H1 (cell line): ENCODE measurements at regions not wholly inside any gene's neighbourhood (a gene's known extent, or its start where the extent isn't known, plus 50 kb on each side); places are given as distances from the start of the nearest gene placed in this dataset.
A peak's percentile ranks its signal among the peaks of the same experiment; 100 is the strongest.

ENCODE experiments used
- CTCF ChIA-PET: fragments of 300-600 bp; sonication (Branson Sonifier 250); formaldehyde crosslinking; loops from one replicate; lab custom pipeline; 2021; ENCODE audit not compliant: partially characterized antibody; lab: Charles Lee
- POLR2A ChIA-PET: fragments of 300-600 bp; sonication (Branson Sonifier 250); formaldehyde crosslinking; loops from one replicate; lab custom pipeline; 2021; ENCODE audit warnings: inconsistent platforms; ENCODE audit not compliant: partially characterized antibody; lab: Charles Lee
- DNase-seq, 2 experiments: peaks; one replicate each; pipeline versions ENCODE4 v3.0.0 to v3.0.0-alpha.2; 2010 to 2022; ENCODE audit warnings: low spot score in 2 of 2, low read depth in 1 of 2, mixed read lengths in 1 of 2
- FAIRE-seq: peaks from 2 replicates; lab custom pipeline; 2011; peaks lifted over from hg19 to GRCh38; lab: Jason Lieb, UNC
- H2AFZ ChIP-seq: 2 replicates; pipeline ENCODE4 v1.8.1; 2012; ENCODE audit warnings: low read length, inconsistent platforms
- H2AK5ac ChIP-seq: 2 replicates; pipeline ENCODE4 v1.6.1; 2013; ENCODE audit warnings: low read depth, low read length
- H2BK120ac ChIP-seq: replicated peaks from 2 replicates; pipeline ENCODE3; 2013; ENCODE audit warnings: low read depth, low read length, inconsistent platforms
- H2BK12ac ChIP-seq: 2 replicates; pipeline ENCODE4 v1.6.1; 2013; ENCODE audit warnings: low read depth, low read length
- H2BK15ac ChIP-seq: 2 replicates; pipeline ENCODE4 v1.6.1; 2013; ENCODE audit warnings: low read length
- H2BK20ac ChIP-seq: 2 replicates; pipeline ENCODE4 v1.6.1; 2013; ENCODE audit warnings: low read length
- H2BK5ac ChIP-seq: 2 replicates; pipeline ENCODE4 v1.6.1; 2013; ENCODE audit warnings: low read depth, low read length
- H3K14ac ChIP-seq: 2 replicates; pipeline ENCODE4 v1.6.1; 2013; ENCODE audit warnings: inconsistent platforms; ENCODE audit not compliant: insufficient read length
- H3K18ac ChIP-seq: 2 replicates; pipeline ENCODE4 v1.6.1; 2013; ENCODE audit warnings: low read length; ENCODE audit errors: extremely low read depth
- H3K23ac ChIP-seq: 2 replicates; pipeline ENCODE4 v1.6.1; 2013; ENCODE audit warnings: inconsistent platforms; ENCODE audit not compliant: insufficient read length
- H3K23me2 ChIP-seq: 2 replicates; pipeline ENCODE4 v1.6.1; 2013; ENCODE audit warnings: low read depth, low read length
- H3K27ac ChIP-seq: 2 replicates; pipeline ENCODE4 v1.6.1; 2011; ENCODE audit warnings: low read depth, low read length, inconsistent platforms
- H3K27me3 ChIP-seq, 4 experiments: replicated peaks in 1 of 4; 1 replicate in 1 of 4; 2 replicates in 3 of 4; pipeline versions ENCODE4 v1.6.1 to v1.8.1; 2011 to 2013; ENCODE audit warnings: low read length in 3 of 4, mild to moderate bottlenecking in 3 of 4, inconsistent platforms in 2 of 4, mixed read lengths in 2 of 4, moderate library complexity in 1 of 4; ENCODE audit not compliant: control insufficient read depth in 3 of 4, insufficient read depth in 3 of 4; ENCODE audit errors: extremely low read depth in 1 of 4
- H3K36me3 ChIP-seq, 4 experiments: 2 replicates each; pipeline versions ENCODE4 v1.6.1 to v1.8.1; 2011 to 2013; ENCODE audit warnings: mild to moderate bottlenecking in 4 of 4, low read length in 3 of 4, moderate library complexity in 2 of 4, control low read depth in 1 of 4, inconsistent platforms in 1 of 4; ENCODE audit not compliant: insufficient read depth in 4 of 4, control insufficient read depth in 2 of 4
- H3K4ac ChIP-seq: replicated peaks from 2 replicates; pipeline ENCODE3; 2013; ENCODE audit warnings: low read length, low read depth, mixed read lengths, inconsistent platforms; ENCODE audit not compliant: insufficient read length
- H3K4me1 ChIP-seq, 4 experiments: replicated peaks in 1 of 4; 1 replicate in 1 of 4; 2 replicates in 3 of 4; pipeline versions ENCODE4 v1.6.1 to v1.8.1; 2011 to 2013; ENCODE audit warnings: low read length in 3 of 4, inconsistent platforms in 2 of 4, mixed read lengths in 1 of 4; ENCODE audit not compliant: insufficient read depth in 4 of 4, control insufficient read depth in 3 of 4
- H3K4me2 ChIP-seq, 2 experiments: 2 replicates each; pipeline versions ENCODE4 v1.6.1 to v1.8.1; 2011 to 2013; ENCODE audit warnings: low read depth in 2 of 2, low read length in 2 of 2, control low read depth in 1 of 2, inconsistent platforms in 1 of 2, mild to moderate bottlenecking in 1 of 2; ENCODE audit not compliant: insufficient read depth in 1 of 2
- H3K4me3 ChIP-seq, 4 experiments: fragments of 200-600, 300-600 bp in 1 of 4; sonication (generic), shearing (Covaris generic), sonication (Bioruptor Twin) in 1 of 4; 2 replicates each; pipeline versions ENCODE4 v1.5.1 to v1.8.1; 2011 to 2016; ENCODE audit warnings: low read length in 4 of 4, low read depth in 3 of 4, control low read depth in 2 of 4, inconsistent platforms in 2 of 4, mild to moderate bottlenecking in 2 of 4, mixed read lengths in 1 of 4, moderate library complexity in 1 of 4; ENCODE audit not compliant: insufficient read depth in 2 of 4; ENCODE audit errors: extremely low read depth in 1 of 4
- H3K56ac ChIP-seq: replicated peaks from 2 replicates; pipeline ENCODE3; 2013; ENCODE audit warnings: low read depth, mild to moderate bottlenecking, mixed read lengths, low read length, inconsistent platforms; ENCODE audit not compliant: insufficient read length
- H3K79me1 ChIP-seq: 2 replicates; pipeline ENCODE4 v1.6.1; 2013; ENCODE audit warnings: low read depth, low read length, control low read depth
- H3K79me2 ChIP-seq, 2 experiments: 2 replicates each; pipeline versions ENCODE4 v1.6.1 to v1.8.1; 2012 to 2013; ENCODE audit warnings: low read length in 2 of 2, mild to moderate bottlenecking in 2 of 2, inconsistent platforms in 1 of 2; ENCODE audit not compliant: insufficient read depth in 2 of 2, control insufficient read depth in 1 of 2
- H3K9ac ChIP-seq, 4 experiments: replicated peaks in 1 of 4; 1 replicate in 1 of 4; 2 replicates in 3 of 4; pipeline versions ENCODE4 v1.6.1 to v1.8.1; 2011 to 2013; ENCODE audit warnings: low read depth in 3 of 4, low read length in 3 of 4, control low read depth in 2 of 4, mild to moderate bottlenecking in 2 of 4, moderate library complexity in 2 of 4, inconsistent platforms in 1 of 4; ENCODE audit errors: extremely low read depth in 1 of 4
- H3K9me3 ChIP-seq, 2 experiments: 2 replicates each; pipeline versions ENCODE4 v1.6.1 to v1.8.1; 2012 to 2013; ENCODE audit warnings: mild to moderate bottlenecking in 2 of 2, moderate library complexity in 2 of 2, control low read depth in 1 of 2, inconsistent platforms in 1 of 2, low read depth in 1 of 2, low read length in 1 of 2, mixed read lengths in 1 of 2; ENCODE audit not compliant: insufficient read depth in 2 of 2
- H4K20me1 ChIP-seq, 2 experiments: replicated peaks in 1 of 2; 2 replicates each; pipeline versions ENCODE3 to v1.8.1; 2011 to 2013; ENCODE audit warnings: inconsistent platforms in 2 of 2, low read length in 2 of 2, mild to moderate bottlenecking in 1 of 2; ENCODE audit not compliant: insufficient read depth in 2 of 2, control insufficient read depth in 1 of 2
- H4K5ac ChIP-seq: 2 replicates; pipeline ENCODE4 v1.6.1; 2013; ENCODE audit warnings: low read length, low read depth, mixed read lengths, inconsistent platforms; ENCODE audit not compliant: insufficient read length
- H4K8ac ChIP-seq: 2 replicates; pipeline ENCODE4 v1.8.0; 2013; ENCODE audit warnings: mild to moderate bottlenecking, moderate library complexity, low read length, inconsistent platforms; ENCODE audit not compliant: insufficient read depth; ENCODE audit errors: extremely low read depth
- H4K91ac ChIP-seq: replicated peaks from 2 replicates; pipeline ENCODE3; 2013; ENCODE audit warnings: low read length, mixed read lengths, inconsistent platforms; ENCODE audit not compliant: insufficient read length
- EP300 ChIP-seq, 2 experiments: IDR thresholded peaks; 1 replicate in 1 of 2; 2 replicates in 1 of 2; pipeline ENCODE4 v1.6.1; 2011 to 2012; ENCODE audit warnings: low read depth in 2 of 2, low read length in 2 of 2, mild to moderate bottlenecking in 2 of 2, borderline replicate concordance in 1 of 2, inconsistent platforms in 1 of 2, moderate library complexity in 1 of 2
- JUN ChIP-seq: IDR thresholded peaks from 2 replicates; pipeline ENCODE4 v1.6.1; 2011; ENCODE audit warnings: low read depth, mild to moderate bottlenecking, improper control_type of control experiment, low read length
- RNF2 ChIP-seq: fragments of 200-900, 300-1000 bp; sonication (generic); IDR thresholded peaks from 2 replicates; pipeline ENCODE4 v1.7.1; 2016; ENCODE audit warnings: borderline replicate concordance, low read depth, mild to moderate bottlenecking, antibody characterized with exemption, low read length; ENCODE audit not compliant: poor library complexity, severe bottlenecking; ENCODE audit errors: missing control alignments
- SP1 ChIP-seq: IDR thresholded peaks from 2 replicates; pipeline ENCODE4 v1.6.1; 2011; ENCODE audit warnings: low read depth, low read length
- SUZ12 ChIP-seq: fragments of 200-600 bp; sonication (generic); IDR thresholded peaks from 2 replicates; pipeline ENCODE4 v1.6.1; 2012; ENCODE audit warnings: mild to moderate bottlenecking, inconsistent platforms, low read length, moderate library complexity, mixed read lengths
- TEAD4 ChIP-seq: IDR thresholded peaks from 2 replicates; pipeline ENCODE4 v1.6.1; 2012; ENCODE audit warnings: low read depth, low read length, inconsistent platforms, mixed read lengths
- WGBS, 2 experiments: shearing (Covaris generic) in 1 of 2; methylation state at CpG; one replicate each; pipeline versions ENCODE4 v1.1.6 to v1.1.7; 2013 to 2015; ENCODE audit warnings: low lambda C conversion rate in 2 of 2, mixed read lengths in 2 of 2, inconsistent platforms in 1 of 2, low coverage in 1 of 2, missing lambda C conversion rate in 1 of 2; ENCODE audit not compliant: insufficient replicate concordance in 2 of 2, insufficient coverage in 1 of 2, insufficient read length in 1 of 2; ENCODE audit errors: extremely low coverage in 1 of 2, missing lambda C conversion rate in 1 of 2; 5-methylcytosine and 5-hydroxymethylcytosine counted together

DNA sequence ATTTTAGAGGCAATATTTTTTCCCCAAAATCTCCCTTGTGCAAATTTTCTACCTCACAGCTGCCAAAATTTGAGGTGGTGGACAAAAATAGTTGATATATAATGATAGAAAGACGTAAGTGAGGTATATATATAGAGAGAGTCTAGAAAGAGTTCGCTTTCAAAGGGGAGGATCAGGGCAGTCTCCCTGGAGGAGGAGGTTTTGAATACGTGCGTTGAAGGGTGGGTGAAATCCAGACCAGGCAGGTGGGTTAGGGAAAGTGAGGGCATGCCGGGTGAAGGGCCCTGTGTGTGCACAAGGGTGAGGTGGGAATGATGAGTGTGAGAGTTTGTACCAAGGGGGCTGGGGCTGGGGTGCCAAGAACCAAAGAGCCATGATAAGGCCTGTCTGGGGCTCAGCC lies 100.2 kb downstream of the CEBPB start:
- POLR2A ChIA-PET, result interaction anchor here (0.6 kb wide), 1 partner anchor 301 kb away, joined by 3 read pairs; no protein-coding TSS in a partner anchor
- Histone ChIP-seq H3K27me3 (no peaks in the 10 kb centered on the region), H4K5ac (no peak overlapping the region), H3K27ac (no peak overlapping the region), H2BK12ac (no peak overlapping the region), H2BK15ac (no peak overlapping the region), H2BK5ac (no peak overlapping the region), H3K4ac (no peak overlapping the region), H2AFZ (no peak overlapping the region), H3K9ac (no peak overlapping the region), H3K18ac (no peak overlapping the region), H3K23me2 (no peaks in the 10 kb centered on the region), H4K91ac (no peak overlapping the region), H2BK20ac (0 out of 2 replicates have a peak overlapping the region, but pooled peaks have one; percentile 18), H3K4me2 (no peak overlapping the region), H3K79me2 (no peaks in the 10 kb centered on the region), H4K8ac (no peak overlapping the region), H3K4me1 (peaks cover 0 to 7% (median 2%) of the 10 kb centered on the region in 4 experiments; a peak in 4 of 7 replicates), H3K36me3 (no peaks in the 10 kb centered on the region), H2BK120ac (no peak overlapping the region), H3K4me3 (no peak overlapping the region), H3K56ac (no peak overlapping the region), H3K9me3 (no peaks in the 10 kb centered on the region), H4K20me1 (no peaks in the 10 kb centered on the region), H3K23ac (no peak overlapping the region), H2AK5ac (no peak overlapping the region), H3K14ac (no peak overlapping the region), H3K79me1 (no peaks in the 10 kb centered on the region)
- no peak for FAIRE-seq
- TF ChIP-seq EP300 (IDR thresholded peaks at IDR 0.05; ENCODE audit: borderline replicate concordance in 1 of 2, low read depth in 2 of 2, low read length in 2 of 2), result no peak
- TF ChIP-seq SP1, result no peak
- no peak for TF ChIP-seq SUZ12
- TF ChIP-seq RNF2, result no peak
- TF ChIP-seq TEAD4, result no peak
- no peak for TF ChIP-seq JUN
- CTCF ChIA-PET, result no interaction called here
- WGBS, 2 experiments, result 86 to 100% methylated on average over 2 to 5 of the region's 5 CpGs
- no peak for DNase-seq
